MM.1S (cell line): ENCODE measurements at regions not wholly inside any gene's neighbourhood (a gene's known extent, or its start where the extent isn't known, plus 50 kb on each side); places are given as distances from the start of the nearest gene placed in this dataset.

Source experiments
- DNase-seq: peaks from one replicate; pipeline ENCODE4 v3.0.0-alpha.2; 2015
- H2AFZ ChIP-seq: fragments of 300-600 bp; sonication (generic); 2 replicates; pipeline ENCODE4 v1.6.0; 2016; ENCODE audit warnings: antibody characterized with exemption, low read length
- H3F3A ChIP-seq: fragments of 300-600 bp; sonication (generic); 2 replicates; pipeline ENCODE4 v1.6.1; 2016; ENCODE audit warnings: mild to moderate bottlenecking, antibody characterized with exemption, low read length, moderate library complexity, mixed read lengths; ENCODE audit not compliant: insufficient read depth
- H3K27ac ChIP-seq: fragments of 300-600 bp; sonication (generic); 2 replicates; pipeline ENCODE4 v1.5.1; 2016; ENCODE audit warnings: mild to moderate bottlenecking, low read length
- H3K27me3 ChIP-seq: fragments of 300-600 bp; sonication (generic); replicated peaks from 2 replicates; pipeline ENCODE4 v1.6.0; 2016; ENCODE audit warnings: low read length; ENCODE audit not compliant: insufficient read depth
- H3K36me3 ChIP-seq: fragments of 300-600 bp; sonication (generic); replicated peaks from 2 replicates; pipeline ENCODE4 v1.6.1; 2016; ENCODE audit warnings: mild to moderate bottlenecking, low read length, mixed read lengths; ENCODE audit not compliant: insufficient read depth
- H3K4me1 ChIP-seq: fragments of 300-600 bp; sonication (generic); 2 replicates; pipeline ENCODE4 v1.6.1; 2016; ENCODE audit warnings: low read length, mixed read lengths
- H3K4me2 ChIP-seq: fragments of 300-600 bp; sonication (generic); 2 replicates; pipeline ENCODE4 v1.6.0; 2016; ENCODE audit warnings: low read depth, low read length
- H3K4me3 ChIP-seq: fragments of 300-600 bp; sonication (generic); 2 replicates; pipeline ENCODE4 v1.5.1; 2016; ENCODE audit warnings: low read length, mixed read lengths
- H3K79me2 ChIP-seq: fragments of 300-600 bp; sonication (generic); 2 replicates; pipeline ENCODE4 v1.6.1; 2016; ENCODE audit warnings: mixed run types, low read length, mixed read lengths
- H3K9ac ChIP-seq: fragments of 300-600 bp; sonication (generic); 2 replicates; pipeline ENCODE4 v1.6.1; 2016; ENCODE audit warnings: low read length, mixed read lengths
- H3K9me2 ChIP-seq: fragments of 300-600 bp; sonication (generic); replicated peaks from 2 replicates; pipeline ENCODE4 v1.6.1; 2016; ENCODE audit warnings: mild to moderate bottlenecking, low read length, mixed read lengths; ENCODE audit not compliant: insufficient read depth
- H3K9me3 ChIP-seq: fragments of 300-600 bp; sonication (generic); replicated peaks from 2 replicates; pipeline ENCODE4 v1.6.1; 2016; ENCODE audit warnings: mild to moderate bottlenecking, low read length, mixed read lengths; ENCODE audit not compliant: insufficient read depth
- H4K20me1 ChIP-seq: fragments of 300-600 bp; sonication (generic); 2 replicates; pipeline ENCODE4 v1.6.1; 2016; ENCODE audit warnings: mild to moderate bottlenecking, low read length, moderate library complexity, mixed read lengths; ENCODE audit not compliant: insufficient read depth
- CTCF ChIP-seq: fragments of 300-600 bp; sonication (generic); IDR thresholded peaks from 2 replicates; pipeline ENCODE4 v1.5.1; 2016; ENCODE audit warnings: antibody characterized with exemption, low read length, mixed read lengths
- EZH2 ChIP-seq: fragments of 300-600 bp; sonication (generic); optimal IDR thresholded peaks from 2 replicates; pipeline ENCODE3; 2017; ENCODE audit warnings: low read depth, mild to moderate bottlenecking, antibody characterized with exemption, low read length, mixed read lengths
- EZH2phosphoT487 ChIP-seq: fragments of 300-600 bp; sonication (generic); IDR thresholded peaks from 2 replicates; pipeline ENCODE4 v1.6.1; 2018; ENCODE audit warnings: antibody characterized with exemption, low read length

DNA sequence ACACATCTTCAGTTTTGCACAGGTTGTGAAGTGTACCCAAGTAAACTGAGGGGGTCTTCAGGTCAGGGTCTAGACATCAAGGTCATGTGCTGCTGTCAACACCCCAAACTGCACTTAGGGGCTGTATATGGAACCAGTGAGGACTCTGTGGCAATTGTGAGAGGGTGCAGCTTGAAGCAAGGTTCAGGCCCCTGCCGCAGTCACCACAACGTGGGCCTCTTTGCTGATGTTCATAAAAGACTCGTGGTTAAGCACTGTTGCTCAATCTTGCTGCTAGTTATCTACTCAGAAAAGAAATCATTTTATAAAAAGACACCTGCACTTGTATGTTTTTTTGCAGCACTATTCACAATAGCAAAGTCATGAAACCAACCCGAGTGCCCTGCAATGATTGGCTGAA, 907.4 kb downstream of the UQCRFS1 start:
- Histone ChIP-seq H3K9me3 (no peaks in the 10 kb centered on the region), H3K79me2 (no peaks in the 10 kb centered on the region), H3K4me1 (no peaks in the 10 kb centered on the region), H4K20me1 (no peaks in the 10 kb centered on the region), H3K4me3 (no peak overlapping the region), H3K9me2 (no peaks in the 10 kb centered on the region), H3K36me3 (no peaks in the 10 kb centered on the region), H3F3A (no peaks in the 10 kb centered on the region), H3K27me3 (no peaks in the 10 kb centered on the region), H2AFZ (no peak overlapping the region), H3K4me2 (no peak overlapping the region), H3K9ac (no peak overlapping the region), H3K27ac (no peak overlapping the region)
- DNase-seq, result no peak
- TF ChIP-seq EZH2 (no peak), CTCF (no peak), EZH2phosphoT487 (no peak)

GRCh38 chr19:28303502-28303901, 909.4 kb downstream of the UQCRFS1 start:
- no peaks in the 10 kb centered on the region for H3F3A ChIP-seq
- no peak for DNase-seq
- H4K20me1 ChIP-seq, result no peaks in the 10 kb centered on the region
- no peaks in the 10 kb centered on the region for H3K9me2 ChIP-seq
- H3K79me2 ChIP-seq, result no peaks in the 10 kb centered on the region
- TF ChIP-seq CTCF (no peak), EZH2phosphoT487 (no peak), EZH2 (no peak)
- H3K4me1 ChIP-seq, result no peaks in the 10 kb centered on the region
- H3K4me2 ChIP-seq, result no peak overlapping the region
- no peak overlapping the region for H2AFZ ChIP-seq
- no peaks in the 10 kb centered on the region for H3K9me3 ChIP-seq
- no peak overlapping the region for H3K9ac ChIP-seq
- H3K27ac ChIP-seq, result no peak overlapping the region
- no peaks in the 10 kb centered on the region for H3K27me3 ChIP-seq
- H3K4me3 ChIP-seq, result no peak overlapping the region
- no peaks in the 10 kb centered on the region for H3K36me3 ChIP-seq

- no peak overlapping the region for H2AFZ ChIP-seq
- no peaks in the 10 kb centered on the region for H3K9me3 ChIP-seq
- TF ChIP-seq CTCF, result no peak
- no peak for TF ChIP-seq EZH2phosphoT487
- no peak for TF ChIP-seq EZH2
- H3K27ac ChIP-seq, result no peak overlapping the region
- H3K4me3 ChIP-seq, result no peak overlapping the region
- no peaks in the 10 kb centered on the region for H3K4me1 ChIP-seq
- H3K9me2 ChIP-seq, result no peaks in the 10 kb centered on the region
- no peaks in the 10 kb centered on the region for H3K79me2 ChIP-seq
- H3K27me3 ChIP-seq, result no peaks in the 10 kb centered on the region
- no peak overlapping the region for H3K4me2 ChIP-seq
- no peaks in the 10 kb centered on the region for H3K36me3 ChIP-seq
- no peak overlapping the region for H3K9ac ChIP-seq
- no peak for DNase-seq
- no peaks in the 10 kb centered on the region for H4K20me1 ChIP-seq
- H3F3A ChIP-seq, result no peaks in the 10 kb centered on the region
Measured at GRCh38 chr19:28301961-28302360, 911.0 kb downstream of the UQCRFS1 start.

- Histone ChIP-seq H3K27ac (no peak overlapping the region), H3K4me2 (no peak overlapping the region), H3K9me2 (no peaks in the 10 kb centered on the region), H3K9me3 (no peaks in the 10 kb centered on the region), H3K4me1 (no peaks in the 10 kb centered on the region), H4K20me1 (no peaks in the 10 kb centered on the region), H3K36me3 (no peaks in the 10 kb centered on the region), H3K79me2 (no peaks in the 10 kb centered on the region), H3F3A (no peaks in the 10 kb centered on the region), H2AFZ (no peak overlapping the region), H3K27me3 (no peaks in the 10 kb centered on the region), H3K4me3 (no peak overlapping the region), H3K9ac (no peak overlapping the region)
- TF ChIP-seq CTCF (no peak), EZH2phosphoT487 (no peak), EZH2 (no peak)
- DNase-seq, result no peak
Measured at GRCh38 chr19:28301463-28301862, 911.5 kb downstream of the UQCRFS1 start.
